Right lobe of liver (tissue), 6 donors: ENCODE measurements at regions not wholly inside any gene's neighbourhood (a gene's known extent, or its start where the extent isn't known, plus 50 kb on each side); places are given as distances from the start of the nearest gene placed in this dataset.

Source experiments
- ATAC-seq, 4 donors: fragments of 200-7000 bp; cut with Tn5 transposase; one replicate each; pipeline ENCODE4 v1.9.1; 2020; ENCODE audit warnings: mild to moderate bottlenecking in 4 of 4, moderate library complexity in 4 of 4
- DNase-seq, 3 donors: peaks; one replicate each; pipeline ENCODE4 v3.0.0-alpha.2; 2020
- H3K27ac ChIP-seq, 3 donors: fragments of 200-600 bp; one replicate each; pipeline ENCODE4 v1.8.0; 2022
- H3K27me3 ChIP-seq, 2 donors: fragments of 200-600 bp; one replicate each; pipeline ENCODE4 v1.8.0; 2022
- H3K36me3 ChIP-seq, 4 donors: fragments of 200-600 bp; sonication (generic) in 1 of 4; one replicate each; pipeline versions ENCODE4 v1.5.1 to v1.8.0; 2017 to 2022; ENCODE audit warnings: control low read depth in 1 of 4
- H3K4me1 ChIP-seq, 4 donors: fragments of 200-600 bp; sonication (generic) in 1 of 4; one replicate each; pipeline versions ENCODE4 v1.5.1 to v1.8.0; 2017 to 2022; ENCODE audit warnings: control low read depth in 1 of 4
- H3K4me3 ChIP-seq, 3 donors: fragments of 200-600 bp; one replicate each; pipeline ENCODE4 v1.8.0; 2022
- H3K9me3 ChIP-seq, 4 donors: fragments of 200-600 bp; sonication (generic) in 1 of 4; one replicate each; pipeline versions ENCODE4 v1.5.1 to v1.8.0; 2017 to 2022; ENCODE audit warnings: control low read depth in 1 of 4
- POLR2A ChIP-seq: fragments of 450-650 bp; IDR thresholded peaks from one replicate; pipeline ENCODE4 v1.6.1; 2017; ENCODE audit warnings: antibody characterized with exemption, mild to moderate bottlenecking
- WGBS: methylation state at CpG from one replicate; pipeline ENCODE4 v1.1.6; 2018; ENCODE audit warnings: low coverage, low lambda C conversion rate; ENCODE audit not compliant: insufficient coverage; ENCODE audit errors: missing lambda C conversion rate; 5-methylcytosine and 5-hydroxymethylcytosine counted together
- intact Hi-C, 2 donors: fragments of 100-400 bp; cut with DNase I; formaldehyde crosslinking; loops; one replicate each; pipeline versions ENCODE4 v1.11.2 to v1.14.1; 2022
- TF ChIP-seq, protein P1 (sequence below), 4 donors: fragments of 200-600 bp in 3 of 4; fragments of 450-650 bp in 1 of 4; IDR thresholded peaks; one replicate each; pipeline versions ENCODE4 v1.5.1 to v1.8.0; 2016 to 2022; ENCODE audit warnings: antibody characterized with exemption in 4 of 4, mild to moderate bottlenecking in 2 of 4
- donor health status: DM: no; HTN: yes; CAD: no.
- donor health status: DM: no; HTN: no; CAD: no.
- donor health status: DM: no; HTN: no; CAD: no.
- donor health status: DM: no; HTN: yes; CAD: no.
- donor health status: DM: no; HTN: yes; CAD: no.

DNA sequence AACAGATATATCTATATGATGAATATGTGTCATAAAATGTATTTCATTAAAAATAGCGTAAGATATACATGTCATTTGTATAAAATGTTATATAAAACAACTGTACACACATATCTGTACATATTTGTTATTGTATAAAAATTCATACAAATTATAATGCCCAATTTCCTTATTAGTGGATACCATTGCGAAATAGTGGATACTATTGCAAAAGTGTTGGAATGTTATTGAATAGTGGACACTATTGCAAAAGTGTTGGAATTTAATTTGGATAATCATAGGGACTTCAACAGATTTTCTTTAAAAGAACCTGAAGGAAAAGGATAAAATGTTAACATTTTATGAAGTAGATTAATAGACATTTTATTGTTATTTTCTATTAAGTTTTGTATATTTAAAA, 487.4 kb downstream of the HAO1 start:
- H3K27me3 ChIP-seq, result no peaks in the 10 kb centered on the region
- no peak for TF ChIP-seq POLR2A
- TF ChIP-seq, protein P1, sequence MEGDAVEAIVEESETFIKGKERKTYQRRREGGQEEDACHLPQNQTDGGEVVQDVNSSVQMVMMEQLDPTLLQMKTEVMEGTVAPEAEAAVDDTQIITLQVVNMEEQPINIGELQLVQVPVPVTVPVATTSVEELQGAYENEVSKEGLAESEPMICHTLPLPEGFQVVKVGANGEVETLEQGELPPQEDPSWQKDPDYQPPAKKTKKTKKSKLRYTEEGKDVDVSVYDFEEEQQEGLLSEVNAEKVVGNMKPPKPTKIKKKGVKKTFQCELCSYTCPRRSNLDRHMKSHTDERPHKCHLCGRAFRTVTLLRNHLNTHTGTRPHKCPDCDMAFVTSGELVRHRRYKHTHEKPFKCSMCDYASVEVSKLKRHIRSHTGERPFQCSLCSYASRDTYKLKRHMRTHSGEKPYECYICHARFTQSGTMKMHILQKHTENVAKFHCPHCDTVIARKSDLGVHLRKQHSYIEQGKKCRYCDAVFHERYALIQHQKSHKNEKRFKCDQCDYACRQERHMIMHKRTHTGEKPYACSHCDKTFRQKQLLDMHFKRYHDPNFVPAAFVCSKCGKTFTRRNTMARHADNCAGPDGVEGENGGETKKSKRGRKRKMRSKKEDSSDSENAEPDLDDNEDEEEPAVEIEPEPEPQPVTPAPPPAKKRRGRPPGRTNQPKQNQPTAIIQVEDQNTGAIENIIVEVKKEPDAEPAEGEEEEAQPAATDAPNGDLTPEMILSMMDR (IDR thresholded peaks at IDR 0.05), result no peak
- no peaks in the 10 kb centered on the region for H3K9me3 ChIP-seq
- H3K27ac ChIP-seq, result no peak overlapping the region
- ATAC-seq (peak in 1 of 4 donors; percentile 25), DNase-seq (no peak)
- H3K36me3 ChIP-seq, result no peaks in the 10 kb centered on the region
- intact Hi-C loops, result no loop called here
- peaks cover 0 to 20% (median 2%) of the 10 kb centered on the region in 4 donors for H3K4me1 ChIP-seq
- H3K4me3 ChIP-seq, result no peak overlapping the region
- 59% methylated on average over 2 of the region's 2 CpGs for WGBS

DNA sequence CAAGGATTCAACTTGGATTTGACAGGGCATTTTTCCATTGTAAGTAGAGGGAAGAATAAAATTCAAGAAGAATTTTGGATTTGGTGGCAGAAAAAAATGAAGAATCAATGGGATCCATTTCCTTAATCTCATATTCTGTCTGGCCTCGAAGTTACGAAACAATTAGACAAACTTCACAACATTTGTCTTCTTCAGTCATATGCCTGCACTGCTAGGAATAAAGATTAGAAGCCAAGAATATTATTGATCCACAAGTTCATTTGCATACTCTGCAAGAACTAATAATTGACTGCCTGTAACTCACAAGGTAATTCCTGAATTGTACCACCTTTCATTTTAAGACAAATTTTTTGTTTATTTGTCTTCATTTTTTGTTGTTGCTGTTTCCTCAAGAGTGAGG, 486.2 kb downstream of the HAO1 start:
- Histone ChIP-seq H3K4me1 (peaks cover 0 to 20% (median 2%) of the 10 kb centered on the region in 4 donors), H3K36me3 (no peaks in the 10 kb centered on the region), H3K27ac (no peak overlapping the region), H3K9me3 (no peaks in the 10 kb centered on the region), H3K4me3 (no peak overlapping the region), H3K27me3 (no peaks in the 10 kb centered on the region)
- TF ChIP-seq POLR2A, result no peak
- TF ChIP-seq, protein P1 (IDR thresholded peaks at IDR 0.05), result no peak
- 21% methylated on average over 2 of the region's 2 CpGs for WGBS
- peak in 3 of 4 donors; percentile 69 to 76 (median 73) for ATAC-seq
- DNase-seq, result no peak
- intact Hi-C loops, result no loop called here

DNA sequence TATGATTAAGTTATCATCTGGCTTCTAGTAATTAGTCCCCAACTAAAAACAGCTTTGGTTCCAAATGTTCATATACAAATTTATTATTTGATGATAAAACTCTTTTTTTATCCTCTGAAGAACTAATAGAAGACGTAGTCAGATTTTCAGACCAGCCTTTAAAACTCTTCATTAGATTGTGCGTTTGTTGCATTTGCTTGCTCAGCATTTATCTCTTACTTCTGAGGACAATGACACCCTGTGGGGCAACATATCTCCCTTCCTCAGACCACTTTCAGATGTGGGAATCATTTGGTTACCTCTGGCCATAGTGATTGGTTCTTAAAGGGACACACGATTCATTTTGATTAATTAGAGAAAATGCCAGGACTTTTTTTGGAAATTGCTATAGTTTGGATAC, 481.8 kb downstream of the HAO1 start:
- Histone ChIP-seq H3K4me1 (peaks cover 0 to 14% (median 2%) of the 10 kb centered on the region in 4 donors), H3K4me3 (no peak overlapping the region), H3K9me3 (no peaks in the 10 kb centered on the region), H3K36me3 (no peaks in the 10 kb centered on the region), H3K27ac (no peak overlapping the region), H3K27me3 (no peaks in the 10 kb centered on the region)
- TF ChIP-seq POLR2A, result no peak
- TF ChIP-seq, protein P1 (IDR thresholded peaks at IDR 0.05), result no peak
- intact Hi-C loops, result no loop called here
- ATAC-seq (no peak), DNase-seq (no peak)
- WGBS, result 82% methylated on average over 3 of the region's 3 CpGs

DNA sequence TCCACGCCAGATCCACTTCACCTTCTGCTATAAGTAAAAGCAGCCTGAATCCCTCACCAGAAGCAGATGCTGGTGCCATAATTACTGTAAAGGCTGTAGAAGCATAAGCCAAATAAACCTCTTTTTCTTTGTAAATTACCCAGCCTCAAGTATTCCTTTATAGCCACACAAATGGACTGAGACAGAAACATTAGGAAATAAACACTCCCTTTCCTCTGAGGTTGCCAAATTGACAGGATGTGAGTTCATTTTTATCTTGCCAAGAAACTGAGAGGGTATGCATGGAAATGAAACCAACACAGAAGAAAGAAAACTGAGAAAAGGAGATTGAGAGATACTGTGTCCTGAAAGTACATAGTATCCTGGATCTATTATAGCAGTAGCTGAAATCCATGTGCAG, 481.2 kb downstream of the HAO1 start:
- intact Hi-C loops, result no loop called here
- ATAC-seq, result no peak
- DNase-seq, result no peak
- Histone ChIP-seq H3K27me3 (no peaks in the 10 kb centered on the region), H3K4me3 (no peak overlapping the region), H3K27ac (no peak overlapping the region), H3K9me3 (no peaks in the 10 kb centered on the region), H3K4me1 (peaks cover 0 to 8% (median 2%) of the 10 kb centered on the region in 4 donors), H3K36me3 (no peaks in the 10 kb centered on the region)
- TF ChIP-seq, protein P1 (IDR thresholded peaks at IDR 0.05), result no peak
- TF ChIP-seq POLR2A, result no peak
- 50% methylated on average over 1 of the region's 1 CpG for WGBS

DNA sequence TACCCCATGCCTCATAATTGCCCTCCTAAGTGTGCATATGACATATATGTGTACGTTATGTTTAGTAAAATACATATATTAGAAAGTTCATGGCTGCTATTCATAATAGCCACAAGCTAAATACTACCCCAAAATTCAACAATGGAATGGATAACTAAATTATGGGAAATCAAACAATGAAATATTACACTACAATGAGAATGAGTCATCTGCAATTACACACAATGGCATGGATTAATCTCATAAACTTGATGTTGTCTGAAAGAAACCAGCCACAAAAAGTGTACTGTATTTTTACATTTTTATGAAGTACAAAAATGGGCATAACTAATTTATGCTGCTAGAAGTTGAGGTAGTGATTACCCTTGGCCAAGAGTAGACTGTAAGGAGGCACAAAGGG, 477.0 kb downstream of the HAO1 start:
- Histone ChIP-seq H3K27me3 (no peaks in the 10 kb centered on the region), H3K4me3 (no peak overlapping the region), H3K4me1 (no peaks in the 10 kb centered on the region), H3K9me3 (no peaks in the 10 kb centered on the region), H3K27ac (no peak overlapping the region), H3K36me3 (no peaks in the 10 kb centered on the region)
- no peak for ATAC-seq
- TF ChIP-seq, protein P1 (IDR thresholded peaks at IDR 0.05), result no peak
- no peak for TF ChIP-seq POLR2A
- no peak for DNase-seq
- intact Hi-C loops, result no loop called here
- 67% methylated on average over 1 of the region's 1 CpG for WGBS
